ENCODE measurements at regions not wholly inside any gene's neighbourhood (a gene's known extent, or its start where the extent isn't known, plus 50 kb on each side); places are given as distances from the start of the nearest gene placed in this dataset.

GRCh38 chr12:102736328-102736727 lies 180.7 kb downstream of the PAH start:
- TF ChIP-seq POLR2A (IDR thresholded peaks at IDR 0.05; ENCODE audit: low read depth, low read length) (no peak), TAF1 (IDR thresholded peaks at IDR 0.05; ENCODE audit: borderline replicate concordance, low read depth, low read length) (no peak), POLR2AphosphoS5 (IDR thresholded peaks at IDR 0.05; ENCODE audit: low read depth, low read length) (no peak)

Measured in GM12892 (cell line).